Glomerular visceral epithelial cell (primary cell): ENCODE measurements at regions not wholly inside any gene's neighbourhood (a gene's known extent, or its start where the extent isn't known, plus 50 kb on each side); places are given as distances from the start of the nearest gene placed in this dataset.

Experiments used
- DNase-seq: peaks from one replicate; pipeline ENCODE4 v3.0.0-alpha.2; 2016; ENCODE audit errors: extremely low spot score

GRCh38 chr18:22355598-22355997 is 62.1 kb downstream of the CTAGE1 start:
- DNase-seq, result no peak

DNA sequence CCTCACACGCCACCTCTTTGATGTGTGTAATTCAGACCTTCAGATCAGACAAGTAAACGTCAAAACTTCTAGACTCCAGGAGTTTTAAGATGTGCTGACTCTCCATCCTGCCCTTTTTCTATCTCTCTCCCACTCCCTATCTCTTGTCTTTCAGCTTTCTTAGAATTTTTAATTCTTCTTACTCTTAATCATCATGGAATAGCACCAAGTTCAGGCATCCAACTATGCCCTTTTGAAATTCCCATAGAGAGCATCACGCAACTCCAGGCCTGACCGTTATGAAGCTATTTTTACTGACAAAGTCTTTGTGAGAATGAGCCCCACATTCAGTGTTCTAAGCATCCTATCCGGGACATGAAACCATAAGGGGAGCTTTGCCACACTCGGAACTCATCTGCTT is 62.6 kb downstream of the CTAGE1 start:
- DNase-seq, result no peak

- no peak for DNase-seq
Measured at GRCh38 chr18:22349966-22350365, 67.7 kb downstream of the CTAGE1 start.

DNA sequence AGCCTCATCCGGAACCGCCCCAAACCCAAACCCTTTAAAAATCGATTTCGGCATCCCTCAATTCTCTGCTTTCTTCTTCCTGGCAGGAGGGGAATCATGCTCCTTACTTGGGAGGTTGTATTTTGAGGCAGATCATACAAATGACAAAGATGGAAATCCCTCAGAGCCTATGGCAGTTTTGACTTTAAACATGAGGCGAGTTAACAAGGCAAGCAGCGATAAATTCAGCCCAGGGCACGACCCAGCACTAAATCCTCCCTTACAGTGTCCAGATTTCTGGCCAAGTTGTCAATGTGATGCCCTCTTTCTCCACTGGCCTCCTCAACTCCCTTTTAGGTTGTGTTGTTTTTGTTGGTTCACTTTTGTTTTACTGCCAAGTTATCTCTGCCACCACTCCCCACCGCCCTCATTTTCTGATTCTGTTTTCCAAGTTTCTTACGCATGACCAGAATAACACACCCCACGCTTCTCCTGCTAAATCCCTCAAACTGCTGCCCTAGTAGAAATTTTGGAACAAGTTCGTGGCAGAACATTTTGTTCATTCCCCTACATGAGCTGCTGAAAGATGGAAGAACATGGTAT is 68.3 kb downstream of the CTAGE1 start:
- no peak for DNase-seq

GRCh38 chr18:22348521-22349316 is 69.0 kb downstream of the CTAGE1 start:
- peak; percentile 46 for DNase-seq

DNA sequence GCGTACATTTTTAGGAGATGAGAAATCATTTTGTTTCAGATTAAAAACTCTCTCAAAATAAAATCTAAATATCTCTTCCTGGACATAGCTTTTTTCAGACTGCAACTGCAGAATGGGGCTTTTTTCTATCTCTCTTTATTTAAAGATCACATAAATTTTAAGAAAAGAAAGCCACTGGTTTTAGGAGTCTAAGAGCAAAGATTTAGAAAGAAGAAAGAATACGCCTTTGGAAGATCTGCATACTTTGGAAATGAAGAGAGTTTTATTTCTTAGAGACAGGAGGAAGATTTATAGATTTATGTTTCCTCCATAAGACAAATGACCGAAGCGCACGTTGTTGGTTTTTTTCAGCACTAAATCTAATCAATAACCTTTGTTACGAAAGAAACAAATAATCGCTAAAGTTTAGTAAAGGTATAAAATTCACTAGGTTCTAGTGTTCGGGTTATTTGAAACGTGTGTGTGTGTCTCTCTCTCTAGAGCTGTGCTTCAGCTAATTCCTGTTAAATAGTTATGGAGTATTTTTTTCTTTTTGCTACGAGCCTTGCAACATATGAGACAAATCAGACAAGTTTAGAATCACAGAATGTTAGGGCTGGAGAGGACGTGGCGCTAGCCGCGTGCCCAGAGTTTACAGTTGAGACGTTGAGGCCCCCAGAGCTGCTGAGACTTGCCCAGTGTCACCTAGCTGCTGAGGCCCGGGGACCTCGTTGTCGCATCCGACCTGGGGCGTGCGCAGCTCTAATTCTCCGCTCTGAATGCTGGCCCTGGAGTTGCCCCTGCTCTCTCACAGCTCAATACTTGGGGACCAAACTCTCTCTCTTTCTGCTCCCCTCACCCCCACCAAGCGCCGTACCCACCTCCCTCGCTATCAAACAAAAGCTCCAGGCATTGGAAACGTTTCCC is 69.9 kb downstream of the CTAGE1 start:
- DNase-seq, result no peak

DNA sequence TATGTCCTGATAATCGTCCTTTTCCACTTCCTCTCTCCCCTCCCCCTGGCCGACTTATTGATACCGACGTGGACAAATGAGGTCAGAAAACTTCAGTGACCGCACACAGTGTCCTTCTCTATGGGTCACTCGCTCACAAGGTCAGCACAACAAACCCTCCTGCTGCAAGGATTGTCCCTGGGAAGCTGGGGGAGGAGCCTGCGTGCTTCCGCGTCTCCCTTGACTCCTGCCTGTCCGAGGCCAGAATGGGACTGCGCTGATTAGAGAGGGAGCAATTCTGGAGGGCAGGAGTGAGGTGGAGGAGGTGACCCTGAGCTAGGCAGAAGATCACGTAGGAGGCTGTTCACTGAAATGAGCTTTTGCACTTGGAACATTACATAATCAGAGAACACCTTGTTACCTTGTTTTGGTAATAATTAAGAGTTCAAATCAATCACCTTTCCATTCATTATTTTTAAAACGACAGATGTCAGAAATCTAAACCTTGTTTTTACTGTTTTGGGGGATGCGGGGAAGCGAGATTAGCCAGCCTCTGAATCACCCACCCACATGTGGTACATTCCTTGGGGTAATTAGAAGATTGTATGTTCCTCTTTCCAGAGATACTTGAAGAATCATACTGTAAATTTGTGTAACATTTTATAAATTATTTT is 70.6 kb downstream of the CTAGE1 start:
- DNase-seq, result no peak

- DNase-seq, result peak; percentile 65
Measured at GRCh38 chr18:22346401-22346952, 71.2 kb downstream of the CTAGE1 start.

- DNase-seq, result peak; percentile 41
Measured at GRCh38 chr18:22345718-22346117, 72.0 kb downstream of the CTAGE1 start.

DNA sequence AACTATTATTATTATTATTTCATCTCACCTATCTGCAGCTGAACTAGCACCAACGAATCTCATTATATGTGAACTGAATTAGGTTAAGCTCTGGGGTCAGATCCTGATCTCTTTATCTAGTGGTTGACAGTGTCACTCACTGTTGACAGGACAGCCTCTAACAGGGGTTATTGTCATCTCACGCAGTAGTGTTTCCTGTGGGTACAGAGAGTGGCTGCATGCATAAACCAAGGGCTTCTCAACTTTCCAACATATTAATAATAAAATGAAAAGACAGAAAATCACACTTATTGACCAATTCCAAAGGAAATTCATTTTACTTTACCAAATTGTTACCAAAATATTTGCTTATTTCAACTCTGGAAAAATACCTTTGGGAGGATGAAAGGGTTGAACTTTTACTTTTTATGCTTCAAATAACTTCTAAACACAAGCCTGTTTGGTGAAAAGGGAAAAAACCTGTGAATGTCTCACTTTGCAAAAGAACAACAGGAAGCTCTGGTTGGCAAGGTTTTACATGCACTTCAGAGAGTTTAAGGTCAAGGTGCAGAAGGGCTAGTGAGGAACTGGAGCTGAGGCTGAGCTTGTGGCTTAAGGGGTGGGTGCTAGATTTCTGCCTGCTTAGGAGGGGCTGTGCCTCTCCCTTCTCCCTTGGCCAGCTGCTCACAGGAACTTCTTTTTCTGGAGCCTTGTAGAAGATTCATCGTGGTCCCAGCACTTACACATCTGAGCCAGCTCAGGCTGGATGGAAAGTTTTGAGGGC is 72.6 kb downstream of the CTAGE1 start:
- DNase-seq, result no peak

- DNase-seq, result no peak
Measured at GRCh38 chr18:22344445-22344844, 73.3 kb downstream of the CTAGE1 start.

DNA sequence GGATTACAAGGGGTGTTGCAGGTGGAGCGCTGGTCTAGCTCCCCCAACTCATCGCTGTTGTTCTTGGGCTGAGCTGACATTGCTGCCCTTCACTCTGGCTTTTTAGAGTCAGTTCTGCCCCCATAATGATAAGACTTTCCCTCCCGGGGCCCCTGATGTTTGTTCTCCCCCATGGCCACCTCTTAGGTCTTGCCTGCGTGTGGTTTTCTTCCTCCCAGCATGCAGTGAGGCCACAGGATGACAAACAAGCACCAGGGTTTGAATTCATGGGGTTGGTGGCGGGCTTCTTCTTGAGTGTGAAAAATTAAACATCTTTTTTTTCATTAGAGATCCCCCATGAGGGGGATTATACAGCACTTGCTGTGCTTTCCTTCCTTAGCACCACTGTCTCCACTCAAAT is 74.1 kb downstream of the CTAGE1 start:
- no peak for DNase-seq

GRCh38 chr18:22342625-22343024 is 75.1 kb downstream of the CTAGE1 start:
- peak; percentile 65 for DNase-seq

DNA sequence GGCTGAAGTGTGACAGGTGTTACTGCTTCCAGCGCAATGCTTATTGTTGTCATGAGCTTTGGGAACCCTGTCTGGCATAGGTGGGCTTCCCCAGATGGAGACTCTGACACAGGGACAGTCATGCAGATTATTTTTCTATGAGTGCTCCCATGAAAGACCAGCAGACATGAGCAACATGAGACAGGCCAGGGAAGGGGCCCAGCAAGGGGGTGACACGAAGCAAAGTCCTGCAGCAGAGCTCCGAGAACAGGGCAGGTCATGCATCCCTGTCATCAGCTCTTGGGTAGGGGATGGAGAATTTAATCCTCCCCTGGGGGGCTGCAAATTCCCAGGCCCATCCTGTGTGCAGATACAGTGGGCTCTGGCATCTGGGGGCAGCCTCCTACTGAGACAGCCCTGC is 77.4 kb downstream of the CTAGE1 start:
- DNase-seq, result no peak

- no peak for DNase-seq
Measured at GRCh38 chr18:22339913-22340312, 77.8 kb downstream of the CTAGE1 start.

DNA sequence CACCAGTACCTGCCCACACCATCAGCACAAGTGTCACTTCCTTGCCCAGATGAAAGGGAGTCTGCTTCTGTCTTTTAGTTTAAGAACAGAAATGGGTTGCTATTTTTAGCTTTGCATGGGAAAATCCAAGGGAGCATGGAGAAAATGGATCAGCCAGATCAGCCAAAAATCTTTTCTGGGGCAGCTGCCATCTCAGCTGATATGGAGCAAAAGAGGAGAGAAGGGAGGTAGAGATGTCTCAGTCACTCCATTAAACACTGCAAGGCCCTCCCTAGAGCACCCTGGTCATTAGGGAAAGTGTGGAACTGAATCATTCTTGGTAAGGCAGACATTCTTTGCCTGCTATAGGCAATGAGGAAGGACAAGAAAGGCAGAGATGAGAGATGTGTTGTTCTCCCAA is 79.9 kb downstream of the CTAGE1 start:
- no peak for DNase-seq

DNA sequence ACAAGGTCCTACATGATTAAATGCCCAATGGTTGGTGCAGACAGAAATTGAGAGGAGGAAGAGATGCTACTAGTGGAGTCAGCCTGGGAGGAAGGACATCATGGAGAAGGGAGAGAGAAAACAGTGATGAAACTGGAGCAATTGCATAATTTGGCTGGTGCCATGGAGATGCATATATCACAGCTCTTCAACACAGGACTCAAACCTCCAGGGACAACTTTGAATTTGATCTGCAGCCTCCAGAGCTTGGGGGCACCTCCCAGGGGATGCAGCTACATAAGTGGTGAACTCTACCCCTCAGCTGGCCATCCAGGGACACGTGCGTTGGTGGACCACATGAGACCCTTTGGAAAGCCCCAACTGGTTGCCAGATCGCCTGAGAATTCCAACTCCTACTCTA is 80.4 kb downstream of the CTAGE1 start:
- DNase-seq, result no peak

- no peak for DNase-seq
Measured at GRCh38 chr18:22336406-22336805, 81.3 kb downstream of the CTAGE1 start.

- no peak for DNase-seq
Measured at GRCh38 chr18:22335731-22336198, 82.0 kb downstream of the CTAGE1 start.

- DNase-seq, result no peak
Measured at GRCh38 chr18:22334567-22334966, 83.1 kb downstream of the CTAGE1 start.

GRCh38 chr18:22332590-22332989 is 85.1 kb downstream of the CTAGE1 start:
- DNase-seq, result no peak
